Umbilical cord (tissue), 1 donor: ENCODE measurements at regions not wholly inside any gene's neighbourhood (a gene's known extent, or its start where the extent isn't known, plus 50 kb on each side); places are given as distances from the start of the nearest gene placed in this dataset.
"Not testable (repeated sequence)": the region's sequence is repeated elsewhere in the genome, so short reads cannot be mapped to it uniquely, and the experiment has no call there.

ENCODE experiments used
- DNase-seq: peaks from one replicate; pipeline ENCODE4 v3.0.0-alpha.2; 2015; ENCODE audit warnings: low spot score

DNA sequence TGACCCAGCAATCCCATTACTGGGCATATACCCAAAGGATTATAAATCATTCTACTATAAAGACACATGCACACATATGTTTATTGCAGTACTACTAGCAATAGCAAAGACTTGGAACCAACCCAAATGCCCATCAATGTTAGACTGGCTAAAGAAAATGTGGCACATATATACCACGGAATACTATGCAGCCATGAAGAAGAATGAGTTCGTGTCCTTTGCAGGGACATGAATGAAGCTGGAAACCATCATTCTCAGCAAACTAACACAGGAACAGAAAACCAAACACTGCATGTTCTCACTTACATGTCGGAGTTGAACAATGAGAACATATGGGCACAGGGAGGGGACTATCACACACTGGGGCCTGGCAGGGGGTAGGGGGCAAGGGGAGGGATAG, 183.0 kb downstream of the HACE1 start:
- DNase-seq, result not testable (repeated sequence)

DNA sequence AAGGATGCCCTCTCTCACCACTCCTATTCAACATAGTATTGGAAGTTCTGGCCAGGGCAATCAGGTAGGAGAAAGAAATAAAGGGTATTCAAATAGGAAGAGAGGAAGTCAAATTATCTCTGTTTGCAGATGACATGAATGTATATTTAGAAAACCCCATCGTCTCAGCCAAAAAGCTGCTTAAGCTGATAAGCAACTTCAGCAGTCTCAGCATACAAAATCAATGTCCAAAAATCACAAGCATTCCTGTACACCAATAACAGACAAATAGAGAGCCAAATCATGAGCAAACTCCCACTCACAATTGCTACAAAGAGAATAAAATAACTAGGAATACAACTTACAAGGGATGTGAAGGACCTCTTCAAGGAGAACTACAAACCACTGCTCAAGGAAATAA, 184.6 kb downstream of the HACE1 start:
- not testable (repeated sequence) for DNase-seq

DNA sequence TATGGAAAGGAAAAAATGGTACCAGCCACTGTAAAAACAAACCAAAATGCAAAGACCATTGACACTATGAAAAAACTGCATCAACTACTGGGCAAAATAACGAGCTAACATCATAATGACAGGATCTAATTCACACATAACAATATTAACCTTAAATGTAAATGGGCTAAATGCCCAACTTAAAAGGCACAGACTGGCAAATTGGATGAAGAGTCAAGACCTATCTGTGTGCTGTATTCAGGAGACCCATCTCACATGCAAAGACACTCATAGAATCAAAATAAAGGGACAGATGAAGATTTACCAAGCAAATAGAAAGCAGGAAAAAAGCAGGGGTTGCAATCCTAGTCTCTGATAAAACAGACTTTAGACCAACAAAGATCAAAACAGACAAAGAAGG, 186.6 kb downstream of the HACE1 start:
- DNase-seq, result not testable (repeated sequence)

DNA sequence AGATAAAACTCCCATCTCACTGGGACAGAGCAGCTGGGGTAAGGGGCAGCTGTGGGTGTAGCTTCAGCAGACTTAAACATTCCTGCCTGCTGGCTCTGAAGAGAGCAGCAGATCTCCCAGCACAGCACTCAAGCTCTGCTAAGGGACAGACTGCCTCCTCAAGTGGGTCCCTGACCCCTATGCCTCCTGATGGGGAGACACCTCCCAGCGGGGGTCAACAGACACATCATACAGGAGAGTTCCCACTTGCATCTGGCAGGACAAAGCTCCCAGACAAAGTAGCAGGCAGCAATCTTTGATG, 188.2 kb downstream of the HACE1 start:
- not testable (repeated sequence) for DNase-seq

DNA sequence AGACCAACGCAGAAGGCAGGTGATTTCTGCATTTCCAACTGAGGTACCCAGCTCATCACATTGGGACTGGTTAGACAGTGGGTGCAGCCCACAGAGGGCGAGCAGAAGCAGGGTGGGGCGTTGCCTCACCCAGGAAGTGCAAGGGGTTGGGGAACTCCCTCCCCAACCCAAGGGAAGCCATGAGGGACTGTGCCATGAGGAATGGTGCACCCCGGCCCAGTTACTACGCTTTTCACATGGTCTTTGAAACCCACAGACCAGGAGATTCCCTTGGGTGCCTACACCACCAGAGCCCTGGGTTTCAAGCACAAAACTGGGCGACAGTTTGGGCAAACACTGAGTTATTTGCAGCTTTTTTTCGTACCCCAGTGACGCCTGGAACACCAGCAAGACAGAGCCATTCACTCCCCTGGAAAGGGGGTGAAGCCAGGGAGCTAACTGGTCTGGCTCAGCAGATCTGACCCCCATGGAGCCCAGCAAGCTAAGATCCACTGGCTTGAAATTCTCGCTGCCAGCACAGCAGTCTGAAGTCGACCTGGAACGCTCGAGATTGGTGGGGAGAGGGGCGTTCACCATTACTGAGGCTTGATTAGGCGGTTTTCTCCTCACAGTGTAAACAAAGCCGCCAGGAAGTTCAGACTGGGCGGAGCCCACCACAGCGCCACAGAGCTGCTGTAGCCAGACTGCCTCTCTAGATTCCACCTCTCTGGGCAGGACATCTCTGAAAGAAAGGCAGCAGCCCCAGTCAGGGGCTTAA, 188.7 kb downstream of the HACE1 start:
- not testable (repeated sequence) for DNase-seq

DNA sequence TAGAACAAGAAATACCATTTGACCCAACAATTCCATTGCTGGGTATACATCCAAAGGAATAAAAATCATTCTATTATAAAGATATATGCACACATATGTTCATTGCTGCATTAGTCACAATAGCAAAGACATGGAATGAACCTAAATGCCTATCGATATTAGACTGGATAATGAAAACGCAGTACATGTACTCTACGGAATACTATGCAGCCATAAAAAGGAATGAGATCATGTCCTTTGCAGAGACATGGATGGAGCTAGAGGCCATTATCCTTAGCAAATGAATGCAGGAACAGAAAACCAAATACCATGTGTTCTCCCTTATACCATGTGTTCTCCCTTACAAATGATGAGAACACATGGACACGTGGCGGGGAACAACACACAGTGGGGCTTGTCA, 190.2 kb downstream of the HACE1 start:
- no peak for DNase-seq

DNA sequence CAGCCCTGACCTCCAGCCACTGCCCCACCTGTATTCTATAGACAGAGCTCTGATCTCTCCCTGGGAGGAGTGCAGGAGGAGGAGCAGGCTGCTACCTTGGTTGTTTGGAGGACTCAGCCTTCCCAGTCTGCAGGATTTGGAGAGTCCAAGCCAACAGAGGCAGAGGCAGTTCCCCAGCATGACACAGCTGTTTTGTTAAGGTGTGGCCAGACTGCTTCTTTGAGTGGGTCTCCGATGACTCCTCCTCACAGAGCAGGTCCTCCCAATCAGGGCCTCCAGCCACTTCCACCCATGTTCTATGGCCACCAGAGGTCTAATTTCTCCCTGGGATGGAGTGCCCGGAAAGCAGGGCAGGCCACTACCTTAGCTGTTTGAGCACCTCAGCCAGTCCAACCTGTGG, 203.5 kb downstream of the HACE1 start:
- no peak for DNase-seq

DNA sequence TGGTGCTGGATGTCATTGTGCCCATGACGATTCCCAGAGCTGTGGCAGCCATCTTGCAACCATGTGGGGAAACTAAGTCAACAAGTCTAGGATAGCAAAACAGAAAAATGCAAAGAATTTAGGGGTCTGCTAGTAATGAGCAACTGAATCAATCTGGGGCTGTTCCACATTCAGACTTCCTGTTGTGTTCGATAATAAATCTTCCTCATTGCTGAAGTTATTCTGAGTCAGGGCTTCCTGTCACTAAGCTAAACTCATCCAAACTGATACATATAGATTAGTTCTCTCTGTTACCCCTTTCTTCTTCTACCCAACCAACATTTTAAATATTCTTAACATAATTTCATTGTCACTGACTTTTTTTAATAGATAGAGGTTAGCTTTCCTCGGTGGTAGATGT, 205.9 kb downstream of the HACE1 start:
- peak; percentile 14 for DNase-seq

DNA sequence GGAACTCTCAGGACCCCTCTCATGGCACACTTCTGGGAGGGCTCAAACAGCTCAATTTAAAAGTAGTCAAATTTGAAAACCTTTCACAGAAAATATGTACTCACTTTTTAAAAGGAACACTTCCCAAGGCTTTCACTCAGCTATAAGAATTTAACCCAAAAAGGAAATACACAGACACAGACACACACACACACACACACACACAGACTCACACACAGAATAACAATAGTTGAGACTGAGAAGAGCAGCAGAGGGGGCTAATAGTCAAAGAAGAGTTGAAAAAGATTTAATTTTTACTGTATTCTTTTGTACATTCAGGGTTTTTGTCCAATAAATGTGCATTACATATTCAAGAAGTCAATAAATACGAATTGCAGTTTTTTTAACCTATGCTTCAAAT, 211.4 kb downstream of the HACE1 start:
- DNase-seq, result no peak

DNA sequence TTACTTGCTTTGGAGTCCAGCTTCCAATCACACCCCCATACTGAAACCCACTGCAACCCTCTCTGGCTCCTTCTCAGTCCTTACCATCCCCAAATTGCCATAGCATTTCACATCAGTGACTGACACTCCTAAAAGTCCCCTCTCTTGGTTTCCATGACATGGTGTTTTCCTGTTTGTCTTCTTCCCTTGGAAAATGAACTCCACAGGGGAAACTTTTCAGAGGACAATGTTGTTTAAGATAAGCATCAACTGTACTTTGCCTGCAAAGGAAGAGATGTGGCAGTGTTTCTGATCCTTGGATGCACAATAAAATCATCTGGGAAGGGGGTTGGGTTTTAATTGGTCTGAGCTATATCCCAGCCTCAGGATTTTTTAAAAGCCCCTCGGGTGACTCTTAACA, 214.9 kb downstream of the HACE1 start:
- no peak for DNase-seq

DNA sequence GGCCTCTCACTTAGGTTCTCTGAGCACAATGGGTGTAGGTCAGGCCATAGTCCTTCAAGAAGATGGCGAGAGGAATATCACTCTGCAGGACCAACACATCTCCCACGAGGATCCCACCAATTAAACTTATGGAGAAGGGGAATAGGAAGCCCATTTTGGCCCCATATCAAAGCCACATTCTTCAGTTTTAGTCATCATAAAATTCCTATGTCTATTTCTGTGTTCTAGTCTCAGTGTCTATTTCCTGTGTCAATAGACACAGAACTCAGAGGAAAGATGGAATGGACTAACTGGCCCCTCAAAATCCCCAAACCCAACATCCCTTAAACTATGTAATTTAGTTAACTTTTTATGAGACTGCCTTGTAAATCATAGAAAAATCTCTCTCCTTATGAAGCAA, 216.8 kb downstream of the HACE1 start:
- DNase-seq, result no peak

DNA sequence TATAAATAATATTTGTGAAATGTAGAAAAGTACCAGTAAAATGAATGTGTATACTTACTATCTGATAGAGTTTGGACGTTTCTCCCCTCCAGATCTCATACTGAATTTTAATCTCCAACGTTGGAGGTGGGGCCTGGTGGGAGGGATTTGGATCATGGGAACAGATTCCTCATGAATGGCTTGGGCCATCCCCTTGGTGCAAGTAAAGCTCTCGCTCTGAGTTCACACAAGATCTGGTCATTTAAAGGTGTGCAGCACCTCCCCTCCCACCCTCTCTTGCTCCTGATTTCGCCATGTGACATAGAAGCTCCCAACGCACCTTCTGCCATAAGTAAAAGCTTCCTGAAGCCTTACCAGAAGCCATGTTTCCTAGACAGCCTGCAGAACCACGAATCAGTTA, 219.0 kb downstream of the HACE1 start:
- DNase-seq, result no peak

DNA sequence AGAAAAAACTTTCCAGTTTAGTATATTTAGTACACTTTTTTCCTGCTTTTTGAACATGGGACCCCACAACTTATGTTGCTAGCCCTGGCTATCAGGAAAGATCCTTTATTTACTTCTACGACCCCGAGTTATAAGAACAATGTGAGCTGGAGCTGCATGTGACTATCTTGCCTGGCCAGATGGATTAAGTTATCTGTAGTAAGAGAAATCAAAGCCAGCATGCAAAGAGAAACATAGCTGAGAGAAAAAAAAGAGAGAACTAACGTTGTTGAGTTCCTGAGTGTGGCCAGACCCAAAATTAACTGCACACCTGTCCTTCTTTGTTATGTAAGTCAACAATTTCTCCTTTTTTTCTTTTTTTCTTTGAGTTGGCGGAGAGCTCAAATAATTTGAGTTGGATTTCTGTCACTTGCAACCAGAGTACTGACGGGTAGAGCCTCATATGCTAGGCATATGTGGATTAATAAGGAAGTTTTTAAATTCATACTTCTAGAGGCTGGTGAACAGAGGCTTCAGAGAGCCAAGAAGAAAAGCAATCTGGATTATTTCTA, 219.5 kb downstream of the HACE1 start:
- peak; percentile 25 for DNase-seq

DNA sequence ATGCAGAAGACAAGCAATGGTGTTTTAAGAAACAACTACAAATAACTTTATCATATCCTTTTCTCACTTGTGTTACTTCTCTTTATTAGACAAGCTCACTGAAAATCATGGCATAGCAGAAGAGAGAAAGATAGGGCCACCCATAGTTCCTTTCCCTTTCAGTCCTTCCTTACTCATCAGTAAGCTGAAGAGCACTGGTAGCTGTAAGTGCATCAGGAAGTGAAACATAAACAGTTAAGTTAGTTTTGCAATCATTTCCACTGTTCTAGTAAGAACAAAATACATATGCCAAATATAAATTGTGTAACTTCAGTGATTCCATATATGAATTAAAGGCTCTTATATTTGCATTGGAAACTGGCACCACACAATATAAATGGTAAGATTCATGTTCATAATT, 220.1 kb downstream of the HACE1 start:
- DNase-seq, result peak; percentile 50

DNA sequence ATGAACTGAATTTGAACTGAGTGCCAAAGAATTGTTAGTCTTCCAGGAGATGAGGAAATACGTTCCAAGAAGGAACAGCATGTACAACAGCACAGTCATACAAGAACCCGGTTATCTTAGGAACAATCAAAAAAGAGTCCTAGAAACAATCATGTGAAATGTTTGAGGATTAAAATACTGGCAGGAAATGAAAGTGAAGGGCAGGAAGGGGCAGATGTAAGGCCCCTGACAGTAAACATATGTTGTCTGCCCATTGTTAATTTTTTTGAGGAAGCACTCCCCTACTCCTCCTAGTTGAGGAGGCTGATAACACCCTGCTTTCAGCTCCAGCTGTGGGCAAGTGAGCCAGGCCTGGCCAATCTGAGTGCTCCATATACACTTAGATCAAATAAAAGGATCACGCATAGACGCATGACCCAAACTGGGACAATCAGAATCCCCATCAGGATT, 220.9 kb downstream of the HACE1 start:
- peak; percentile 14 for DNase-seq

DNA sequence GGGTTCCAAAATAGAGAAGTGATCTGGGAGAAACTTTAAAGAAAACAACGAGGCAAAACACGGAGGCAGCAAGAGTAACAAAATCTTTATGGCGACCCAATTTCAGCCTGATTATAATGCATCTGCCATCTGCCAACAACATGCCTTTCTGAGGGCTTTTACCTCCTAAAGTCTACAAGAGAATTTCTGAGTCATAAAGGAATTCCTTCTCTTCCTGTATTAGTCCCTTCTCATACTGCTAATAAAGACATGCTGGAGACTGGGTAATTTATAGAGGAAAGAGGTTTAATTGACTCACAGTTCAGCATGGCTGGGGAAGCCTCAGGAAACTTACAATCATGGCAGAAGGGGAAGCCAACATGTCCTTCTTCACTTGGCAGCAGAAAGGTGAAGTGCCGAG, 226.6 kb downstream of the HACE1 start:
- DNase-seq, result no peak

DNA sequence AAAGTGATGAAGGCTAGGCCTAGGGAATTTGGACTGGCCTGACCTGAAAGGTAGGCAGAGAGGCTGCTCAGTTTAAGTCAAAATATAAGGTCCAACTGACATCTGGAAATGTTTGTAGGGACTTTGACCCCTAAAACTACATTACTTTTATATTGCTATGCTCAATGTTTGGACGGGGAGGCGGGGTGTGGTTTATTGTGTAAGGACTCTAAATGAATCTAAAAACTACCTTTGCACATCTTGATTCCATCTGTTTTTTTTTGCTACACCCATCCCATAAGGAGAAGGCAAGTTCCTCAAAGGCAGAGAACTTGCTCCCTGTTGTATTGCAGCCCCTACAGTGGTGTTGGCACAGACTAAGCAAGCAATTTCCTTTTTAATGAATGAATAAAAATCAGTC, 227.1 kb downstream of the HACE1 start:
- no peak for DNase-seq

DNA sequence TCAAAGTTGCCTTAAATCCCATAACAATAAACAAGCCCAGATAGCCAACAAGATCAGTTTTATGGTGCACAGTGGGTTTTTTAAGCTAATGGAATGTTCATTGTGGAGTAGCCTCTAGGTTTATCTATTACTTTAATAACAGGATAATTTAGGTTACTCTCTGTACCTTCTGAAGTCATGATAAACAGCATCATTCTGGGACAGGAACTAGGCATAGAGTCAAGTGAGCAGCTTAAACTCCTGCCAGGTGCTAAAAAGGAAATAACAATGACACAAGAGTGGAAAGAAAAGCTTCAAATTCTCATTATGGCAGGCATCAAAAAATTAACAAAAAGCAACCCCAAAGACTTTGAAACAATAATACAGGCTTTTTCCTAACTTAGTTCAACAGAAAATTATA, 228.8 kb downstream of the HACE1 start:
- DNase-seq, result no peak

DNA sequence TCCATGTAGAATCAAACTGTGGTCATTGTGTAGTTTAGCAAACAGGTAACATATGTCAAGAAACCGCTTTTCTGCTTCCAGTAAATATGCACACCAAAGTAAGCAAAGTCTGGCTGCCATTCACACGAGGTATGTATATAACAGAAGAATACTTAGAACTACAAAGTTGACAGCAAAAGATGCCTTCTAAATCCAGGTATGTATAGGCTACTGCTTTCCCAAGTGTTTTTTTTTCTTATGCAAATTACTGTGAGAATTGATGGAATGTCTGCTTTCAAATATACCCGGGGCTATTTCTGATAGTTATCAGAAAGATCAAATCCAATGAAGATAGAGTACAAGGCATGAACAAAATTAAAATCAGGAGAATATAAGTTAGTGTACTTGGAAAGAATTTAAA, 229.2 kb downstream of the HACE1 start:
- no peak for DNase-seq

DNA sequence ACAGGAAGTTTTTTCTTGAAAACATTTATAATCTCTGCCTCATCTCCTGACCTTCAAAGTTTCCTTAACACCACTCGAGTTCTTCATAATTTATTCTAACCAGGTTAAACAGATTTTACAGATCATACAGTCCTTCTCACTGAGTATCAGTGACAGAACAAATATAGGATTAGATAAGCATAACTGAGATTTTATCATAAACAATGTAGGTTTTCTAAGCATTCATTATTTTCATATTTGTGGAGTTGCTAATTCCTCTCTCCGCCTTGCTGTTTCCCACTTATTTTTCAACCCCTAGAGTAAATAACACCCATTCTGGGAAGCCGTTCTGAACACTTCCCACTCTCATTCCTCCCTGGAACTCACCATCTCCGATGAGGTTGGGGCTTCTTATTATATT, 229.9 kb downstream of the HACE1 start:
- DNase-seq, result no peak

DNA sequence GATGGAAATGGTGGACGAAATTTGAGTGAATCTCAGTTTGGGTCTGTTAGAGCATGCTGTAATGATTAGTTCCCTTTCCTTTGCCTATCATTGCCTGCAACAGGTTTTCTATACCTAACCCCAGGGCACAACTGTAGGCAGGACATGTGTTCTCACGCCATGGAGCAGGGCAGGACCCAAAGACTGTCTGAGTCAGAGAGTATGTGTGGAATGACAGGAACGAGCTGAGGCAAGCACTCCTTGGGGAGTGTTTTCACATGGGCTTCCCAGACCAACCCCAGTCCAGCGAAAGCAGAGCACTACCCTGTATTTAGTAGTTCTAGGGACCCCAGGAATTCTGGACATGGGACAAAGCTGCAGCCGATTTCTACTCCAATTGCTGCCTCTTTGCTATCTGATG, 234.2 kb downstream of the HACE1 start:
- peak; percentile 75 for DNase-seq

DNA sequence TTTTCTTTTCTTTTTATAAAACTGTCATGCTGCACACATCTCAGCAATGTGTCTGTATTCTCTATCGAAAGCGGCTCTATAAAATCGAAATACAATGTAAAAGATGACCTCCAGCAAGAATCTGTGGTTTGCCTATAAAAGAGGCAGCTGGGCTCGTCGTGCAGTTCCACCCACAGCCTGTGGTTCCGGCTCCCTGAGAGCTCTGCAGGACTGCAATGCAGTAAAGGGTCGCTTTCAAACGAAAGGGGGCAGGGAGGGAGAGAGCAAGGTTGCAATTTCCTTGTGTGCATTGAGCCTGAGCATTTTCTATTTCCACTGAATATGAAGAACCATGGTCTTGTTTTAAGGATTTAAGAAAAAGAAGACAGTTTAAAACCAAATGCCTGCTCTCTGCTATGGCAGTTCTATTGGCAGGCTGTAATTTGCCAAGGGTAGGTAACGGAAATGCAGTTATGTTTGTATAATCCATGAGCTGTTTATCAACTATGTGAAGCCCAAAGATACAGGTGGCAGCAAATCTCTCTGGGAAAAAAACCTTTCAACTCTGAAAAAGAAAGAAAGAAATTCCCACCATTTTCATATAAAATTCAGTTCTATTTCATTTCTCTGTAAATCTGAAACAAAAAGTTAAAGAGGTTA, 236.5 kb downstream of the HACE1 start:
- DNase-seq, result no peak

DNA sequence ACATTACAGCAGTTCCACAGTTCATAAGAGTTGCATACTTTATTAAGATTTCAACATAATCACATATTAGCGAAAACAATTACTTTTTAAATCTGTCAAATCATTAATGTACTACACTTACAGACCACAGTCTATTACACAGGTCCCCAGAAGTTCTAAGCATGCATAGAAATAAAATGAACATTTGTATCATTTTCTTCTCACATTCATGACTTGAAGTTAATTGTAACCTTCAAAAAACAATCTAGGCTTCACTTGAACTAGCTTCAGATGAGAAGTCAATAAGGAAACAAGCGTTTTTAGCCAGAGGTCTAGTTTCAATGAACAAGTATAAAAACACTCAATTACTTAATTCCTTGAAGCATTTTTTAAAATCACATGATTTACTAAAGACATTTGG, 238.3 kb downstream of the HACE1 start:
- no peak for DNase-seq
